HG02852 (cell line): ENCODE measurements at regions not wholly inside any gene's neighbourhood (a gene's known extent, or its start where the extent isn't known, plus 50 kb on each side); places are given as distances from the start of the nearest gene placed in this dataset.
"Not testable (repeated sequence)": the region's sequence is repeated elsewhere in the genome, so short reads cannot be mapped to it uniquely, and the experiment has no call there.

Source experiments
- ATAC-seq: cut with Tn5 transposase; IDR thresholded peaks from one replicate; pipeline ENCODE4 v1.9.1; 2021; ENCODE audit warnings: mild to moderate bottlenecking, moderate library complexity; ENCODE audit not compliant: unreplicated experiment

DNA sequence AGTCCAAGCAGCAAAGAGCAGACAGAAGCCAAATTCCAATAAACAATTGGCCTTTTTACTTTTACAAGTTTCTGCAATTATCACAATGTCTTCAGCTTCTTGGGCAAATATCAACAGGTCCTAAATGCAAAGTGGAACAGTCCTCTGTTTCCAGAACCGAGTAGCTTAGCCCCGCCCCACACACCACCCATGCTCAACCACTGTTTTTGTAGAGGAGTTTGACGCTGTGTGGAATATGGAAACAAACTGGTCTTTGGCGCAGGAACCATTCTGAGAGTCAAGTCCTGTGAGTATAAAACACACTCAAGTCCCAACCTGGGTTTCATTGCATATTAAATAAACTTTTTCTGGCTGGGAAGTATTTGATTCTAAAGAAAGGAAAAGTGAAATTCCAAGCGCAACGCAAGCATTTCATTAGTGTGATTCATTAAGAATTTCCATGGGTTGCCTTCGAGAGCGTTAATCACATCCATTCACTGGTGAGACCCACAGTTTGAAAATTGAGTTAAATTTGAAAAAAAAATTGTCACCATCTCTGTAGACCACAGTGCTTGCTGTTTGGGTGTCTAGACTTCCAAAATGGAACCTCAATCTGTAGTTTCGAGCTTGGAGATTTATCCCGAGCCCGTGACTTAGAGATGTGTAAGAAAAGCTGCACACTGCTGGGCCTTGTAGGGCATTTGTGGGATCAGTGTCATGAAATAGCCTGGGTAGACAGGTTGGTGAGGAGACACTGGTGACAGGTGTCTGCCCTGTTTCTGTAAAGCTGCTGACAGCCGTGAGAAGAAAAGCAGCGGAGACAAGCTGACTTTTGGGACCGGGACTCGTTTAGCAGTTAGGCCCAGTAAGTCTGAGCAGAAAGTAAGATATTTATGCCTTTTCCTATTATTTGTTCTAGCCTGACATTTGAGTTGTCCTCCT lies 96.1 kb downstream of the DAD1 start:
- ATAC-seq = no peak

DNA sequence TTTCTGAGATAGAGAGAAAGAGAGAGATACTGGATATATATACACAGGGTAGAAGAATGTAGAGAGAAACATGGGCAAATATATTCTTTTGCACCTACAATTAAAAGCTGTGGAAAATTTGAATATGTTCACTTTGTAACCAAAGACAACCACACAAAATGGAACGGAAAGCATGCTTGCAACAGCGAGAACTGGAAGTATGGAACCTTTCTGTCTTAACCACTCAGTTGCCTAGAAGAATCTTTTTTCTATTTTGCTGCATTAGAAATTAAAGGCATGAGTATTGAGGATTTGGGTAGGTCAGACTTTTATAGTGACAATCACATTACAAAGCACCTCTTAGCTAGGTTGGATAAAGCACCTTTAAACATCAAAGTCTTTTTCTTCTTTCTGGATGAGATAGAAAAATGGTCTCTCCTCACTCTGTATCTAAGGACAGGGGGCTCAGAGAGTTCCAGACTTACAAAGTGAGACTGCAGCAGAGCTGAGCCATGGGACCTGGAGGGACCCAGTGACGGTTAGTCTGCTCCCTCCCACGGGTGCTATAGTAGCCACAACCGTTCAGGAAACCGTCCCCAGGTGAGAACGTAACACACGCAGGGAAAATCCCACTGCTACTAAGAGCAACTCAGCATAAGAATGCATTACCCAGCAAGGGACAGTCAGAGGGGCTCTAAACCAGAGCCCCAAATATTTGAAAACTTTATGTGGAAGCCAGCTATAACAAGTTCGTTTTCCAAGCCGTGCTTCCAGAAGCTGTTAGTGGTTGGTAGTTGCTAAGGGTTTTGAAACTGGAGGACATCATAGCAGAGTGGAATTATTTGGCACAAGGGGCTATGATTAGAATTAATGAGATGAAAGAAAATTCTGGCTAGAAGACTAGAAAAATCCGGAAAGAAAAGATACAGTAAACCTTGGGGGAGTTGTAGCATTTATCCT lies 97.1 kb downstream of the DAD1 start:
- ATAC-seq = no peak

DNA sequence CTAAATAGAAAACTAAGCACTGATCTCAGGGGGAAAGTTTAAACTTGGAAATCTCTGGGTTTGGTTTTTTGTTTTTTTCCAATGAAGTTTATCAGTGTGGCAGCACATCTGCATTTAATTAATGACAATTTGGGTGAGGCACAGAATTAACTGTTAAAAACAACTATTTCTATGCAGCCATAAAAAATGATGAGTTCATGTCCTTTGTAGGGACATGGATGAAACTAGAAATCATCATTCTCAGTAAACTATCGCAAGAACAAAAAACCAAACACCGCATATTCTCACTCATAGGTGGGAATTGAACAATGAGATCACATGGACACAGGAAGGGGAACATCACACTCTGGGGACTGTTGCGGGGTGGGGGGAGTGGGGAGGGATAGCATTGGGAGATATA lies 98.0 kb downstream of the DAD1 start:
- ATAC-seq = not testable (repeated sequence)

DNA sequence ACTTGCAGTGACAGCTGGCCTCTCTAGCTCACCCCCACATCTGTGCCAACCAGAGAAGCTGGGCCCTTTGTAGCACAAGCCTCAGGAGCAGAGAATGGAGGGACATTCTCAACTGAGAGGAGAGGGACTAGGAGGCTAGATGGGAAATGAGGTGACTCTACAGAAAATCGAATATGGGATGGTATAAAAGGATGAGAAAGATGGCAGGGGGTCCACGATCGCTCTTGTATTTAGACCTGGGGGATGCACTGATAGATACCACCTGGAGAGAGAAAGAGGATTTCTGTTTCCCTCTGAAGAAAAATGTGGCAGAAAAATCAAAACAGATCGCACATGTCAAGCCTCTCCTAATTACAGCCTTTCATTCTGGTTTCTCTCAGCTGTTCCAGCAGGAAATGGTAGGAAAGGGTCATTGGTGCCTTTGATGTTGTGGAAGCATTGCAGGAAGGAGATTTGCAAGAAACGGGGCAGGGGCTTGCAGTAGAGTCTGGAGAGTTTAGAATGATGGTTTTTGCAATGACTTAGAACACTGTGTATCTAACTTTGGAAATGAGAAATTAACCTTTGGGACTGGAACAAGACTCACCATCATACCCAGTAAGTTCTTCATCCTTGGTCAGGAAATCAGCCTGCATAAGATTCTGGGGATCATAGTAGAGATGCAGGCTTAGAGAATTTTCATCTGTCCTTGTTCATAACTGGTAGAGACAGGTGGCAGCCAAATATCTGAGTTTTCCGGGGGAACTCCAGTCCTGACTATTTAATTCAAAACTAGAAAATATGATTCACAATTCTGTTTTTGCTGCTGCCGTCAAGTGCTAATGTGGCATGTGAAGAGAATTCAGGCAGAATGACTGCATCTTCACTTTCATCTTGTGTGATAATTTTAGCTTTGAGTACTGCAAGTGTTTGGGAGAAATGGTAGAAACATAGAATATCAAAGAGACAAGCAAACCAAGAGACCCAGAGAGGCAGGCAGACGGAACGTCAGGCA lies 98.8 kb downstream of the DAD1 start:
- ATAC-seq = no peak

DNA sequence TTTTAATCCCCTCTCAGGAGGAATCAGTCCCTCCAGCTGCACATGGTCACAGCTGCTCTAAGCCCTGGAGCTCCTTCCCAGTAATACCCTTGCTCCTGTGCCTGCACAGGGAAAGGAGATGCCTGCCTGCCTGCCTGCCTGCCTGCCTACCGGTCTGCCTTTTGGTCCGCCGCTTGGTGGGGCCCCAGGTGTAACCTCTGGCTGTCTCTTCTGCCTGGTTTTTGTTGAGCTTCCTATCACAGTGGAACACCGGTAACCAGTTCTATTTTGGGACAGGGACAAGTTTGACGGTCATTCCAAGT lies 99.8 kb downstream of the DAD1 start:
- no peak for ATAC-seq

DNA sequence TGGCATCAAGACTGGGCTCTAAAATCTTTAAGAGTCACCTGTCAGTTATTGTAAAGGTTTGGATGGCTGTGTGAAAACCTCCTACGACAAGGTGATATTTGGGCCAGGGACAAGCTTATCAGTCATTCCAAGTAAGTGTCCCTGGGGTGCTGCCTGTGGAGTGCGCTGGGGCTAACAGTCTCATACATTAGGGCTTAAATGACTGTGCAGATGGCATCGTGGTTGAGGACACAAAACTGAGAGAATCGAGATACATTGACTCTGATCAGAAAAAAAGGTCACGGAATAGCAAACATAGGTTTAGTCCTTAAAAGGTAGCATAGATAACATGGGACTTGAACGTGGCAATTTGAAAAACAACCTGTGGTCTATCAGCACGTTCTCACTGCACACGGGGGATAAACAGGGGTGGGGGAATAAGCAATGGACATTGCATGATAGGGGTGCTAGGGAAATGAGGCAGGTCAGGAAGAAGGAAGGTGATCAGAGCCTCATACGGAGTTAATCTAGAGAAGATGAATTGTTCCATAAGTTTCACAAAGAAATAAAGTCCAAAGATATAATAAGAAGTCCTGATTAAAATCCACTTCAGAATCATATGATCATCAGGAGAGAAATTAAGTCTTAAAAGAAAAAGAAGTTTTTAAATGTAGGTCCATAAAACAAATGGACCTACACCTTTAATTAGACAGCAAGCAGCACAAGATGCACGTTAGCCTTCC lies 100.3 kb downstream of the DAD1 start:
- no peak for ATAC-seq

DNA sequence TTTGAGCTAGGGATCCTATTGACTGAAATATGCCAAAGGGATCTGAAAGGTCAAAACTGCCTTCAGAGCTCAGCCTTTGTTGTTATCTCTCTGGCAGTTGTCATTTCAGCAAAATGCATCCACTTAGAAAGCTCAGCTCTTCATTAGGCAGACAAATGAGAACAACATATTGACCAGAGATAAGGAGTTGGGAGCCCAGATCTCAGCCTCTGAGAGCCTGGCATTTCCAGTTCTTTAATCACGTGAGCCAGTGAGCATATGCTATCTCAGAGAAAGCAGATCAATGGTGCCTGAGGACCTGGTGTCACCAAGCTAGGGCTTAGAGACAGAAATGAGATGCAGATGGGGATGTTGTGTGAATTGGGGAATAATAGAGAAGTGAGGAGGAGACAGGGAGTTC lies 101.1 kb downstream of the DAD1 start:
- no peak for ATAC-seq

DNA sequence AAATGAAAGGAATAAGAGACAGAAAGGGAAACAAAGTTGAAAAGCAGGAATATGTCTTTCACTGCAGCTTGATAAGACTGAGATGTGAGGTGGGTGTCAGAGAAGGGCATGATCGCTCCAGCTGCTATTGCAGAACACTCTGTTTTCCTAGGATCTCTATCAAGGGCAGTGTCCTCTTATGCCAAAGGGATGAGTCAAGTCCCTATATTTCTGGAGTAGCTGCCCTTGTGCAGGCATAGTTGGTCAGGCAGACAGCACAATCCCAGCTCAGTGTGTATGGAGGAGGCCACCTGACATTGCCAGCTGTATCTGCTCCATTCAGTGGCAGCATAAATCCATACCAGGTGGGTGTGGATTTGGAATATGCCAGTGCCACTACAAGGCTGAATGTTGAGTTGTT lies 101.6 kb downstream of the DAD1 start:
- ATAC-seq = no peak

DNA sequence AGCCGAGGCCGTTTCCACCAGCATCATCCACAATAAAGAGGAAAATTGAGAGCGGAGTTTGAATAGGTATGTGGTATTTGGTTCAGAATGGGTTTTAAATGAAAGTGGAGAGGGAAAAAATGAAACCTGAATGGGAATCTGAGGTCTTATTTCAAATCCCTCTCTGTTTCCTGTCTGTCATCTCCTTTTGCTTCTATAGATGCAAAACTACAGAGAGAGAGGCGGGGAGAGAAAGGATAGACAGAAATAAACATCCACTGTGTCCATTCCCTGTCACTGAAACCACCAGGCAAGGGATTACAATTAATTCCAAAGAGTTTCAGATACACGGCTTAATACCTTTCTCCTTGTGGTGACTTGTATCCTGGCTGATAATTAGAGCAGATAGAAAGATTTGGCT lies 102.3 kb downstream of the DAD1 start:
- ATAC-seq = no peak

DNA sequence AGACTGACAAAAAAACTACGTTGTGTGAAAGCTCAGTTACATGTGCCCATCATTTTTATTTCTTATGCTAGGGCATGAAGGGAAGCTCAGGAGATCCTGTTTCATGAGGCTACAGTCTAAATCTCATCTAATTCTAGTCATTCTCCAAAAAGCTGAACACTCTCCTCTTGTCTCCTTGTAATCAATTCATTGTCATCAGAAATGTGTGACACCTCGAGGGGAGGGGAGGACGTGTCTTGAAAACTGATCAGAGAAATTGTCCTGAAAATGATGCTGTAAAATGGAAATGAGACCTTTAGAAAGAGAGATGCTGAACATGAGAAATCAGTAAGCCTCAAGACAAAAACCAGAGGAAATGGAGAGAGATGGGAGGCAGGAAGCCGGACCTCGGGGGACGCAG lies 103.4 kb downstream of the DAD1 start:
- no peak for ATAC-seq

DNA sequence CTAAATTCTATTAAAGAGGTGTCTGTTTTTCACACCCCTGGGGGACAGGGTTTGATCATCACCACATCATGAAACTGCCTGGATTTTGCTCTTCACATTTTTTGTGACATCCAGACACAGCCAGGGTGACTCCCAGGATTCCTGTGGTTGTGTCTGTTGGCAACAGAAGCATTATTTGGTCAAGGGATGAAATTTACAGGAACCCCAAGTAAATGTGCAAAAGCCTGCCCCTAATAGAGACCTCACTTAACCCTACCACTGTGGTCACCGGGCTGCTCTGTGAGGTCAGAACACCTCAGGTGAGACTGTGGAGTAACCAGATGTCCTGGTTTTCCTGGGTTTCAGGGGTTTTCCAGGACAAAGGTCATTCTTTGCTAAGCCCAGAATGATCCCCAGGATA lies 103.8 kb downstream of the DAD1 start:
- ATAC-seq = no peak

DNA sequence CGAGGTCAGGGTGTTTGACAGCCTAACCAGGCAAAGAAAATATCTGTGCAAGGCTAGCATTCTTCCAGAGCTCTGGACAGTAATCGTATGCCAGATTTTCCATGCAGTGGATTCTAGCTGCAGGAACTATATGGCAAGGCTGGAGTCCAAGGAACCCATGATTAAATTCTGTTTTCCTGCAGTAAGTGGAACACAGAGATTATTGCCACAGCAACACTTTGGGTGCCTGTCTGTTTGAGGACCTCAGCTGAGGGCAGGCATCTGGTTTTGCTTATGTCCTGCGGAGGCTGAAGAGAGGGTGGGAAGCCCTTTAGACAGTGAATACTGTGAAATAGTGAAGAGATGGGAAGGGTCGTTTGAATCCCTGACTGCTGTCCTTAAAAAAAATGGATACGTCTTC lies 104.4 kb downstream of the DAD1 start:
- ATAC-seq = no peak

DNA sequence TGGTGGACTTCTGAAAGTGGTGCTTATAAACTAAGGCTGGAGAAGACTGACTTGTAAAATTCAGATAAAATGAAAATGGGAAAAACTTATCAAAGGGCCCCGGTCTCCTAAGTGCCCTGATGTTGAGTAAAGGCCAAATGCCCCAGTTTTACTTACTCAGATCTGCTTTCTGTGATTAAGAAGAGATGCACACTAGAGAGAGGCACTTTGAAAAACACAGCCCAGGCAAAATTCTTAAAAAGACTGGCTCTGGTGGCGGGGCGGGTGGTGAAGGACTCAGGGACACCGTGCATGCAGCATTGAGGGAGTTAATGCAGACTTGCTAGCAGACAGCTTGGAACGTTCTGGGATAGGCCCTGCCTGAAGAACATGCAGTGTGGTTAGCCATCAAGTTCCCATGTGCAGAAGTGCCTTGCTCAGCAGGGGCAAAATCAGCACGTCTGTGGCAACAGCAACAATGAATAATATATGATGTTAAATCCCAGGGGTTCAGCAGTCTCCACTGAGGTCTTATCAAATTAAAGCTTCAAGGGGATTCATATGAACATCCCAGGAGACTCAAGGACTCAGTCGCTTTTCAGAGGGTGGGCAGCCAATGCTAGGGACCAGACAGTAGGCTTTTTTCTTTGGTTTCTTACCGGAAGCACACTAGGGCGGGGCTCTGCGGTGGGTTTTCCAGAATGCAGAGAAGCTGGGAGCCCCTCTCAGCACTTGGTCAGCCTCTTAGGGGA lies 105.0 kb downstream of the DAD1 start:
- no peak for ATAC-seq

DNA sequence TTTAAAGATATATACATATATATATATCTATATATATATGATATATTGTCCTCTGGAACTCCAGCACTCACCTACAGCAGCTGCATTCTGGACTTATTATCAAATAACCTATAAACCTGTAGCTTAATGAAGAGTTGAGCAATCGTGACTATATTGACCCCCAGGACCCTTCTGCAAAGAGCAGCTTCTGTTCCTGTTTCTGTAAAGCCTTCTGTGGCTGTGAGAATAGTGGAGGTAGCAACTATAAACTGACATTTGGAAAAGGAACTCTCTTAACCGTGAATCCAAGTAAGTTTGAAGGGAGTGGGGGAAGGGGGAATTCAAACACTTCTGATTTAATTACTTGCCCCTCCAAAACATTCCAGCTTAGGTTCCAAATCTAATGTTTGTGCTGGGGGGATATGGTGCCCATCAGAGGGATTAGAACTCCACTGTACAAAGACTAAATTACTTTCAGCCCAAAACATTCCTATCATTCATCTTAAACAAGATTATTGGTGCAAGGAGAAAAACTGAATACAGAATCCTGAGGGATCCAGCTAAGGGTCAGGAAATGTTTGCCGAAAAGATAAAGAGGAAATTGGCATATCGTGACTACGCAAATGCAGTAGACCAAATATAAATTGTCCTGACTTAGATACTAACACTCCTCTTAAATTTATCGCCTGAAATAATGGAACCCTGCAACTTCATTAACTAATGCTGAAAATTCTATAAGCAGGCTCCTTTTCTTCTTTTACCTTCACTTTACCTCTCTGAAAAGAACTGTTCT lies 106.1 kb downstream of the DAD1 start:
- no peak for ATAC-seq

DNA sequence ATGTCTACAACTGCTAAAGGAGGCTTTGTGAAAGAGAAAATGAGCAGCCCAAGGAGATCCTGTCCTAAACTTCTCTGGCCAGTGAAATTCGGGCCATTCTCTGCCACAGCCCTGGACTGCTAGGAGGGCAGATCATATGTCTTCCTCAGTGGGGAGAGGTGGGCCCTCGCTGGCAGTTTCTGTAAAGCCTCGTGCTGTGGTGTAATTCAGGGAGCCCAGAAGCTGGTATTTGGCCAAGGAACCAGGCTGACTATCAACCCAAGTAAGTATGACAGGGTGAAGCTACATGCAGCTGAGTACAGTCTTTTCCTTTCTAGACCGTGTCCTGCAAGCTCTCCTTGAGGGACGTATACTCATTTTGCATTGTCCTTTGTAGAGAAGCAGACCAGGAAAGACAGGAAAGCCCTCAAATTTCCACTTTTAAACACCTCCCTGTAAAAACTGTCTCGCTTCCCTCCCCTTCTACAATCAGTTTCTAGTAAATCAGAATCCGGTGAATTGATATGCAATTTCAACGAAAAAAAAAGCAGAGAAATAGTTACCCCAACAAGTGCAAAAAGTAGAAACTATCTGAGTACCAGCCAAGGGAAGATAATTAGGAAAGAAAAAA lies 106.8 kb downstream of the DAD1 start:
- no peak for ATAC-seq

DNA sequence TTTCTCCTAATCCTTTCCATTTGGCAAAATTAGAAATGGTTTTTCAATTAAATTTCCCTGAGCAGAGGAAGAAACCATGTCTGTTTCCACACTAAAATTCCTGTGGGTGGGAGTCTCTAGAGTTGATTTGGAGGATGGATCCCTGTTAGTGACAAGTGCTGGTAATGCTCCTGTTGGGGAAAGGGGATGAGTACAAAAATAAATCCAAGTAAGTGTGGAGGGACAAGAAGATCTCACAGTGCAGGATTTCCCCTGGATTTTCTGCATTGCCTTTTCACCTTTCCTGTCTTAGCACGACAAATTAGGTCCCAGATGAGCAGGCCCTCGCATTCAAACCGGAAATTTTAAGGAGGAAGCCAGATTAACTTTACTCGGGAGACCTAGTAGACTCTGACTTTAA lies 107.5 kb downstream of the DAD1 start:
- no peak for ATAC-seq

DNA sequence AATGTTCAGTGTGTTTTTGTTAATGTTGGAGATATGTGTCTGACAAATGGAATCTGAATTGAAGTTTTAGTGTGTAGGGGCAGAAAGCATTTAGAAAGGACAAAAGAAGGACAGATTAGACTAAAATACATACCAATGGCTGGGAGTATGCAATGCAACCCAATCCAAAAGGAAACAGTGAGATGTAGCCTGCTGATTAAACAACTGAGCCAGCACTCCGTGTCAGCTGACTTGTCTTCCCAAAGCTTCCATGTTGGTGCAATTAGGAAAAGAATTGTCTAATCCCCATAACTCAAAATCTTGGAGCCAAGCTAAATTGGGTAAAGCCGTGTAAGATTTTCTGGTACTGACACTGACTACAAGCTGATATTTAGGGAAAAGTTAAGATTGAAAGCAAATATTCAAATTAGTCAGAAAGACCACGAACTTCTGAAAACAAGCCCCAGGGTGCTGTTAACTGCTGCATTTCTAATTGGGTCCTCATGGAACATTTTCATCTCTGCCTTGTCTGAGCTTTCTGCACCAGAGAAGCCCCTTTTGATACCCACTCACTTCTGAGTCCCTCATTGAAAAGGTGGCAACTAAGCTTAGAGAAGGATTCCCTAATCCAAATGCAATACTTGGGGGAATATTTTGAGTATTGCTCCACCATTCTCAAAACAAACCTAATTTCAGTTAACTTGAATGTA lies 109.1 kb downstream of the DAD1 start:
- ATAC-seq = no peak

DNA sequence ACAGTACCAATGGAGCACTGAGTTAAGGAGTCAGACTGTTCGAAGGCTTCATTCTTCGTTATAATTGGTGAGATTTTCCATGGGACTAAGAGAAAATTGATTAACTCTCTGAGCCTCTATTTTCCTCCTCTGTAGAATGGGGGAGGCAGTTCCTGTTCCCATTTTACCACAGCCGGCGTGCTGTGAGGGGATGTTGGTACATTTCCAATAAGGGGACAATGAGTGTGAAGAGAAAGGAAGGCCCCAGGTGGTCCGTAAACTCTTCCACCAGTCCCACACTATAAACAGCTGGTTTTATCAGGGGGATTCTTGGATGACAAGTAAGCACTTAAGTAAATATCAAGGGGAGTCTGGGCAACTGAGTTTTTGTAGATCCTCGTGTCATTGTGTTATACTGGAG lies 109.9 kb downstream of the DAD1 start:
- no peak for ATAC-seq
